Lung (tissue), 11 donors: ENCODE measurements at regions not wholly inside any gene's neighbourhood (a gene's known extent, or its start where the extent isn't known, plus 50 kb on each side); places are given as distances from the start of the nearest gene placed in this dataset.
"Not testable (repeated sequence)": the region's sequence is repeated elsewhere in the genome, so short reads cannot be mapped to it uniquely, and the experiment has no call there.

Experiments used
- ATAC-seq: fragments of 200-7000 bp; cut with Tn5 transposase; one replicate; pipeline ENCODE4 v1.9.1; 2020; ENCODE audit warnings: moderate number of reproducible peaks; ENCODE audit not compliant: insufficient read depth, low FRiP score
- DNase-seq, 3 donors: peaks; one replicate each; pipeline ENCODE4 v3.0.0-alpha.2; 2013 to 2017
- H3K27ac ChIP-seq, 2 donors: one replicate each; pipeline ENCODE4 v1.5.1; 2013; ENCODE audit warnings: mild to moderate bottlenecking in 2 of 2, moderate library complexity in 2 of 2, control low read depth in 1 of 2, inconsistent platforms in 1 of 2, low read depth in 1 of 2, low read length in 1 of 2
- H3K27me3 ChIP-seq, 3 donors: one replicate each; pipeline ENCODE4 v1.5.1; 2013; ENCODE audit warnings: low read length in 2 of 3; ENCODE audit not compliant: control insufficient read depth in 3 of 3, insufficient read depth in 3 of 3
- H3K36me3 ChIP-seq, 4 donors: one replicate each; pipeline ENCODE4 v1.5.1; 2013; ENCODE audit warnings: low read length in 4 of 4, mild to moderate bottlenecking in 1 of 4, moderate library complexity in 1 of 4; ENCODE audit not compliant: control insufficient read depth in 4 of 4, insufficient read depth in 4 of 4
- H3K4me1 ChIP-seq, 5 donors: one replicate each; pipeline ENCODE4 v1.5.1; 2013; ENCODE audit warnings: low read length in 5 of 5, mild to moderate bottlenecking in 2 of 5, moderate library complexity in 1 of 5; ENCODE audit not compliant: control insufficient read depth in 5 of 5, insufficient read depth in 5 of 5
- H3K4me3 ChIP-seq: one replicate; pipeline ENCODE4 v1.5.1; 2013; ENCODE audit warnings: mild to moderate bottlenecking, control low read depth, moderate library complexity
- H3K9ac ChIP-seq, 2 donors: one replicate each; pipeline ENCODE4 v1.5.1; 2013; ENCODE audit warnings: low read length in 2 of 2, control low read depth in 1 of 2; ENCODE audit not compliant: insufficient read depth in 1 of 2
- H3K9me3 ChIP-seq, 4 donors: one replicate each; pipeline ENCODE4 v1.5.1; 2013; ENCODE audit warnings: low read length in 3 of 4, mild to moderate bottlenecking in 1 of 4, moderate library complexity in 1 of 4; ENCODE audit not compliant: control insufficient read depth in 4 of 4, insufficient read depth in 3 of 4
- WGBS, 2 donors: extraction: QIAGEN DNeasy Blood & Tissue Kit; methylation state at CpG; one replicate each; pipeline ENCODE4 v1.1.7; 2013; 5-methylcytosine and 5-hydroxymethylcytosine counted together
- TF ChIP-seq, protein P1 (sequence below): IDR thresholded peaks from 2 replicates; pipeline ENCODE4 v1.5.1; 2012; ENCODE audit warnings: mild to moderate bottlenecking; ENCODE audit errors: control extremely low read depth, extremely low read depth
- donor health status: control.
- donor health status: control.
- donor health status: Bipolar disorder and iron deficiency.
- donor health status: healthy.
- donor health status: DM: yes; HTN: yes; CAD: no.

DNA sequence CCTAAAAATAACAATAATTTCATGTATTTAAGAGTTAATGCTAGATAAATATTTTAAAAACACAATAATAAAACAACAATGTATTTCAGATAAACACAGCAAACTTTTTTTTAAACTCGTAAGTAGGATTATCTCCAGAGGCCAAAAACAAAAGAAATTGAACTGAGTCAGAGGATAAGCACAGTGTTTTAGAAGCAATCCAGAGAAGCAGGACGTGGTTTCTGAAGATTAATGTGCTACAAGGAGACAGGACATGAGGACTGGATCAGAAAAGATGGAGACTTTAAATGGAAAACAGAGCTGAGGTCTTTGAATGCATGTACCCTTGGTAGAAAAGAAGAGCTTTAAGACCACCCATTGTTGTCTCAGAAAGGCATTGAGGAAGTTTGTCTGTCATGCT, 491.2 kb upstream of the TLE4 start:
- DNase-seq: no peak
- H3K9me3 ChIP-seq: no peaks in the 10 kb centered on the region

DNA sequence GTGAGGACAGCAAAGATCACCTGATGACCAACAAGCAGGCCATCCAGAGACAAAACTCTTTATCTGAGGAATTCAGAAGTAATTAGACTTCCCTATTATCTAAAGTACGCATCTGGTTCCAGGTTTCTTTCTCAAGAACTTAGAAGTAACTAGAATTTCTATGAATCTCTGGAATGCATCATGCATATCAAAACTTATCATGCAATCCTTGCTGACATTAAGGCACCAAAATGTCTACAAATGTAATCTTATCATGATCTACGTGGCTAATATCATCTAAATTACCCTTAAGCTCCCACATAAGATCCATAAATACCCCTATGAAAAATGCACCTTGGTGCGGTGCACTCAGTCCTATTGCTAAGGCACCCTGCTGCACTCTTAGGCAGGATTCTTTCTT, 488.1 kb upstream of the TLE4 start:
- whole genome bisulfite sequencing, 2 donors: 80 to 91% methylated on average over 3 of the region's 3 CpGs
- no peak for ATAC-seq
- H3K9me3 ChIP-seq: peaks cover 0 to 2% (median 0%) of the 10 kb centered on the region in 4 donors
- no peak for DNase-seq
- no peak overlapping the region for H3K27ac ChIP-seq
- H3K4me1 ChIP-seq: no peaks in the 10 kb centered on the region
- no peak overlapping the region for H3K9ac ChIP-seq
- no peaks in the 10 kb centered on the region for H3K36me3 ChIP-seq
- TF ChIP-seq, protein P1, sequence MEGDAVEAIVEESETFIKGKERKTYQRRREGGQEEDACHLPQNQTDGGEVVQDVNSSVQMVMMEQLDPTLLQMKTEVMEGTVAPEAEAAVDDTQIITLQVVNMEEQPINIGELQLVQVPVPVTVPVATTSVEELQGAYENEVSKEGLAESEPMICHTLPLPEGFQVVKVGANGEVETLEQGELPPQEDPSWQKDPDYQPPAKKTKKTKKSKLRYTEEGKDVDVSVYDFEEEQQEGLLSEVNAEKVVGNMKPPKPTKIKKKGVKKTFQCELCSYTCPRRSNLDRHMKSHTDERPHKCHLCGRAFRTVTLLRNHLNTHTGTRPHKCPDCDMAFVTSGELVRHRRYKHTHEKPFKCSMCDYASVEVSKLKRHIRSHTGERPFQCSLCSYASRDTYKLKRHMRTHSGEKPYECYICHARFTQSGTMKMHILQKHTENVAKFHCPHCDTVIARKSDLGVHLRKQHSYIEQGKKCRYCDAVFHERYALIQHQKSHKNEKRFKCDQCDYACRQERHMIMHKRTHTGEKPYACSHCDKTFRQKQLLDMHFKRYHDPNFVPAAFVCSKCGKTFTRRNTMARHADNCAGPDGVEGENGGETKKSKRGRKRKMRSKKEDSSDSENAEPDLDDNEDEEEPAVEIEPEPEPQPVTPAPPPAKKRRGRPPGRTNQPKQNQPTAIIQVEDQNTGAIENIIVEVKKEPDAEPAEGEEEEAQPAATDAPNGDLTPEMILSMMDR: no peak
- H3K4me3 ChIP-seq: no peak overlapping the region
- no peaks in the 10 kb centered on the region for H3K27me3 ChIP-seq

More for the DNA sequence above, 491.2 kb upstream of the TLE4 start:
- Histone ChIP-seq H3K9ac (no peak overlapping the region), H3K36me3 (no peaks in the 10 kb centered on the region), H3K4me1 (no peaks in the 10 kb centered on the region), H3K27ac (no peak overlapping the region), H3K4me3 (no peak overlapping the region), H3K27me3 (no peaks in the 10 kb centered on the region)
- 46 to 71% methylated on average over 2 of the region's 2 CpGs for WGBS, 2 donors
- TF ChIP-seq, protein P1: no peak
- no peak for ATAC-seq

DNA sequence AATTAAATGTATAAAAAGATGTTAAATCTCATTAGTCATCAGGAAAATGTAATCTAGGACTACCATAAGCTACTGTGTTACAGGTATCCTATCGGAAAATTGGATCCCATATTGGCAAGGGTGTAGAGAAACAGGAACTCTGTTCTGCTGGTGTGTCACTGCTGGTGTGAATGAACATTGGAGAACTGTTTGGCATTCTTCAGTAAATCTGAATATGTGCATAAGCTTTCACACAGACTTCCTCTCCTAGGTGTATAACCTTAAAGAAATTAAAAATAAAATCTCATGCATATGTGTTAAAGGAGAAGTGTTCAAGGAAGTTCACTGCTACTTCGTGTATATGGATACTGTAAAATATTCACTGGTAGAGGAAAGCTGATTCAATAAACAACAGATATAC, 484.6 kb upstream of the TLE4 start:
- Histone ChIP-seq H3K9me3 (peaks cover 0 to 3% (median 0%) of the 10 kb centered on the region in 4 donors), H3K9ac (no peak overlapping the region), H3K36me3 (no peaks in the 10 kb centered on the region), H3K4me3 (no peak overlapping the region), H3K4me1 (no peaks in the 10 kb centered on the region), H3K27me3 (no peaks in the 10 kb centered on the region), H3K27ac (no peak overlapping the region)
- TF ChIP-seq, protein P1: no peak
- ATAC-seq (no peak), DNase-seq (no peak)
- WGBS, 2 donors: 85 to 91% methylated on average over 2 of the region's 2 CpGs

DNA sequence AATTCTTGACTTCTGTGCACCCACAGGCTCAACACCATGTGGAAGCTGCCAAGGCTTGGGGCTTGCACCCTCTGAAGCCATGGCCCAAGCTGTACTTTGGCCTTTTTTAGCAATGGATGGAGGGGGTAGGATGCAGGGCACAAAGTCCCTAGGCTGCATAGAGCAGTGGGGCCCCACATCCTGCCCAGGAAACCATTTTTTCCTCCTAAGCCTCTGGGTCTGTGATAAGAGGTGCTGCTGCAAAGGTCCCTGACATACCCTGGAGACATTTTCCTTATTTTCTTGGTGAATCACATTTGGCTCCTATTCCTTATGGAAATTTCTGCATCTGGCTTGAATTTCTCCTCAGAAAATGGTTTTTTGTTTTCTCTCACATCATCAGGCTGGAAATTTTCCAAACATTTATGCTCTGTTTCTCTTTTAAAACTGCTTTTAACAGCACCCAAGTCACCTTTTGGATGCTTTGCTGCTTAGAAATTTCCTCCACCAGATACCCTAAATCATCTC, 482.7 kb upstream of the TLE4 start:
- DNase-seq: no peak
- TF ChIP-seq, protein P1: no peak

DNA sequence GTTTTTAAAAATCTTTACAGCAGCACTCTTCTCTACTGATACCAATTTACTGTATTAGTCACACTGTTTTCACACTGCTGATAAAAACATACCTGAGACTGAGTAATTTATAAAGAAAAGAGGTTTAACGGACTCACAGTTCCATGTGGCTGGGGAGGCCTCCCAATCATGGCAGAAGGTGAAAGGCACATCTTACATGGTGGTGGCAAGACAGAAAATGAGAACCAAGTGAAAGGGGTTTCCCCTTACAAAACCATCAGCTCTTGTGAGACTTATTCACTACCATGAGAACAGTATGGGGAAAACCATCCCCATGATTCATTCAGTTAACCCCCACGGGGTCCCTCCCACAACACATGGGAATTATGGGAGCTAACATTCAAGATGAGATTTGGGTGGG, 481.9 kb upstream of the TLE4 start:
- not testable (repeated sequence) for H3K9me3 ChIP-seq, H3K36me3 ChIP-seq, DNase-seq, ATAC-seq, H3K9ac ChIP-seq, H3K4me3 ChIP-seq, H3K27me3 ChIP-seq, H3K27ac ChIP-seq, H3K4me1 ChIP-seq
- WGBS, 2 donors: 67 to 86% methylated on average over 2 of the region's 2 CpGs

More for the DNA sequence above, 482.7 kb upstream of the TLE4 start:
- no peaks in the 10 kb centered on the region for H3K27me3 ChIP-seq
- H3K9ac ChIP-seq: no peak overlapping the region
- H3K36me3 ChIP-seq: no peaks in the 10 kb centered on the region
- no peaks in the 10 kb centered on the region for H3K4me1 ChIP-seq
- peaks cover 0 to 3% (median 0%) of the 10 kb centered on the region in 4 donors for H3K9me3 ChIP-seq
- no peak overlapping the region for H3K27ac ChIP-seq
- no peak overlapping the region for H3K4me3 ChIP-seq
- no peak for ATAC-seq
